HG03139 (cell line): ENCODE measurements at regions not wholly inside any gene's neighbourhood (a gene's known extent, or its start where the extent isn't known, plus 50 kb on each side); places are given as distances from the start of the nearest gene placed in this dataset.

Experiments used
- ATAC-seq: cut with Tn5 transposase; IDR thresholded peaks from one replicate; pipeline ENCODE4 v1.9.1; 2021; ENCODE audit not compliant: unreplicated experiment

DNA sequence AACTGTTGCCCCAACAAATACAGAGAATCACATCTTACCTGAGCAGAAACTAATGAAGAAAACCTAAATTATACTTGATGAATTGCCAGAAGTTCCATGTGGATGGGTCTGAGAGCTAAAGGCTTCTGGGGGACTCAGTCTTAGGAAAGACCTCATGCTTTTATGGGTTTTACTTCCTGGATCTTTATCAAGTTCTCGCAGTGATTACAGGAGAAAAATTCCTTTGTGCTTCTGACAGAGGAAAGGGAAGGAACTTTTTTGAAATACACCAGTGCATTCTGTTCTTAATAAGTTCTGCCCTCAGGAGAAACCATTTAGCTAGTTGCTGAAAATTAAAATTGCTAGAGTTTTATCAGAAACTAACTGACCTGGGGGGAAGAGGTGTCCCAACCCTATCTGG, 203.9 kb upstream of the KITLG start:
- no peak for ATAC-seq

DNA sequence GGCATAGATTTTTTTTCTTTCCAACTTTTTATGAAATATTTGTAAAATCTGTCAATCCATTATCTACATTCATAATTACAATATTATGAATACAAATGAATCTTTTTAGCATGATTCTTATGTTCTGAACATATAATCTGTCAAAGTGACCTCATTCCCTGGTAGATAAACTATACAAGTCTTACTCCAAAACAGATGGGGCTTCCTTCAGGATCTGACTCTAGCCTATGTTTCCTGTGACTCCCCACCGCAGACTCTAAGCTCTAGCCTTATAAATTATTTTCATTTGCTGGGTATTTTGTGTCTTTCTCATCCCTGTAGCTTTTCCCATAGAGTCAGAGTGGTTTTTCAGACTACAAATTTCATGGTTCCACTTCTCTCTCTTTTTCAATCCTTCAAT, 202.1 kb upstream of the KITLG start:
- no peak for ATAC-seq

DNA sequence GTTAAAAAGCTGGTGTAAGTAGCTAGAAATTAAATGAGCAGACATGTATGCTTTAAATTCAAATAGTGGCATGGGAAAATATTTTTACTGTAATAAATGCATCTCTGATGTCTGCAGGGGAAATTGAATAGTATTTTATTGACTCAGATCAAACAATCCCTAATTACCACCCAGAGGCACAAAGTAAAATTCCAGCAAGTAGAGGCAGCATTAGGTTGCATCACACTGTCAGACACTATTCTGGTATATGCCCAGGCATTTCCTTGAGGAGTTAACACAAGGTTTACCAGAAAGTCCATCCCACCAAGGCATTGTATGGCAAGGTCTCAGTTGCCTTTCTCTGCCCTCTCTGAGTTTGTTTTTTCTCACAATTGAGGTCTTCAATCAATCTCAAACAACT, 201.6 kb upstream of the KITLG start:
- no peak for ATAC-seq

DNA sequence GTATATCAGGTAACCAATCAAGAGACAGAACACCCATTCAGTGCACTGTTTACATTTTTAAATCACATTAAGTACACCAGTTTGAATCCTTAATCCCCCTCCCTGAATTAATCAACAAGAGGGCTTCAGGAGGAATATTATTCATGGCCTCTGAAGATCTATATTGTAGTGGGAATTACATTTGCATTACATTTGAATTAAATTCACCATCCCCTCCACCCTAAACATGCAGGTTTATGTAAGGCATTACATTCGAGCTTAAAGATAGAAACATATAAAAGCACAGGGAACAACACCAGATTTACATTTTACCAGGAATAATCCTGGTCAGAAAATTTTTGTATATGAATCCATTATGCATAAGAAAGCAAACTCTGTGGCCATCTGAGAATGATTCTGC, 197.8 kb upstream of the KITLG start:
- ATAC-seq = no peak

DNA sequence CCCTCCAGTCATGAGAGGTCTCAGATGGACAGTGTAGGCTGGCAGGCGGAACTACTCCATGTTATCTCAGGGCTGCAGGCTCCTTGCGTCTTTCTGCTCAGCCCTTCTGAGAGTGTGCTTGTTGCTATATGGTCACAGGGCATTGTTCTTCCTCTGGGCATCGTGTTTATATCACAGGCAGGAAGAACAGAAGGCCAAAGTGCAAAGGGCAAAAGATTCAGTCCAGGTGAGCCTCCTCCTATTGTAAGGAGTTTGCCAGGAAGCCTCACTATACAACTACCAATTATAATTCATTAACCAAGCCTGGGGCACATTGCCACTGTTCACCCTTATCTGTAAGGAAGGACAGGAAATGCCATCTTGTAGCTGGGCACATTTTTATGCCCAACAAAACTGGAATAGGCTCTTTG, 195.5 kb upstream of the KITLG start:
- ATAC-seq = no peak

DNA sequence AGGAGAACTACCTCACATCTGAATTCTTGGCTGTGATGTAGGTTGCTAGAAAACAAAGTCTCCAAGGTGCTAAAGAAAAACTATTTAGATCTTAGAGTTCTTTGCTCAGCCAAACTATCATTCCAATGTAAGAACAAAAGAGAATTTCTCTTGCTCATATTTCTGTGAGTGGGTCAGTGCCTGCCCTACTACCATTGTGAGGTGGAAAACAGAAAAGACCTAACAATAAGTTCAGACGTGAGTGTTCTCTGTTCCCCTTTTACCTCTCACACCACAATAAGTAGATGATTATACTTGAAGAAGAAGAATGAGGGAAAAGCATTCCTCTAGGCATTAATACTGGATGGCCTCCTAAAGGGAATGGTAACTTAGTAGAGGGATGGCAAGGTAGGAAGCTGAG, 187.4 kb upstream of the KITLG start:
- no peak for ATAC-seq

DNA sequence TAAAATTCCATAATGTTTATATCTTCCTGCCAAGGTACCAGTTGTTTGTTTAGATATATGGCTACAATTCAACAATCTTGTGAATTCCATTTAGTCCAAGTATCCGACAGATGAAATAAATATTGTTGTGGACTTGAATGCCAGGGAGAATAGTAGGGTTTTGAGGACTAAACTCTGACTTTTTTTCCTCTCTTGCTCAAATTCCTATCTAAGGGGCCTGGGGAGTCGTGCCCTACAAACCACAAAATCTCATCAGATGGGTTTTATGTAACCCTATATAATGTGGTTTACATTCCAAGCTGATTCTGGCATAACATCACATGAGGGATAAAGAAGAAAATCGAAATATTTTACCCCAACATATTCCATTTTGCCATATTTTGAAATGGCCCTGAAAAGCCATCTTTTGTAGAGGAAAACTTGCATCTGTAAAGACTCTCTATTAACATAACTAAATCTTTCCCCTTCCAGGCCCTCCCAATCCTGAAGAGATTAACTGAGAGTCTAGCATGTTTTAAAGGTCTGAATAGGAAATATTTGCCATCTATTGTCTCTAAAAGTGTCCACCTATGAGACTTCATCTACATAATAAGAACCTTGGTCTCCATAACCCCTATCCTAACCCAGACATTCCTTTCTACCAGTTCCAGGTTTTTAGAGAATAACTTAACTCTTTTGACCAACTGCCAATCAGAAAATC, 184.7 kb upstream of the KITLG start:
- no peak for ATAC-seq

DNA sequence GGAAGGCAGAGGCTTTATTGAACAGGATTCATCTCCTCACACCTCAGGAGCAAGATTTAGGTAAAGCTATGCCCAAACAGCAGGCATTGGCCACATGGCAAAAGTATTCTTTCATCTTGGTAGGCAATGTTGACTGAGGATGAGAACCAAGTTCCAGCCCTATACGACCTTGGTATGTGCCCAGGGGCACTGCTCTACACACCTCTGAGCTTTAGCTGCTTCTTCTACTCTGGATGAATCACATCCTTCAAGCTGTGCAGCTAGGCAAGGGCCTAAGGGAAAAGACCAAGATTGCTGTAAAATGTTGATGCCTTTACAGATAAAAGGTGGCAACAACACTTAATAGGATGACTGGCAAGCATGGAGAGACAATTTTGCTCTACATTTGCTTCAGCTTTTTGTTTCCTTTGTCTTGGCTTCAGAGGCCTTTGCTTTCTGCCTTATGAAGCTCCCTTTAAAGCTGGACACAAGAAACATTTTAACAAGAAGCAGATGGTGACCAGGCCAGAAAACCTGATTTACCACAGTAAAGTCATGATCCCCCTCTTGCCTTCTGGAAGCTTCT, 183.3 kb upstream of the KITLG start:
- ATAC-seq = no peak

DNA sequence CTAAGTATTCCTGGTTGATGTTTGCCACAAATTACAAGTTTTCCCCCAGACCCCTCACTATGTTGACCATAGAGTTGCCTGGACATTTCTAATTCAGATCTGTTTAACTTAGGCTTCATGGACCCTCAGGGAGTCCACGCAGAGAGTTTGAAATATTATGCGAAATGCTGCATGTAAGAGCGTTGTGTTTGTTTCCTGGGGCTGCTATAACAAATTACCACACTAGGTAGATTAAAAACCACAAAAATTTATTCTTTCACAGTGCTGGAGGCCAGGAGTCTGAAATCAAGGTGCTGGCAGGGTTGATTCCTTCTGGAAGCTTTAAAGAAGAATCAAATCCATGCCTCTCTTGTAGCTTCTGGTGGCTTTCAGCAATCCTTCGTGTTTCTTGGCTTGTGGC, 177.9 kb upstream of the KITLG start:
- ATAC-seq = no peak

DNA sequence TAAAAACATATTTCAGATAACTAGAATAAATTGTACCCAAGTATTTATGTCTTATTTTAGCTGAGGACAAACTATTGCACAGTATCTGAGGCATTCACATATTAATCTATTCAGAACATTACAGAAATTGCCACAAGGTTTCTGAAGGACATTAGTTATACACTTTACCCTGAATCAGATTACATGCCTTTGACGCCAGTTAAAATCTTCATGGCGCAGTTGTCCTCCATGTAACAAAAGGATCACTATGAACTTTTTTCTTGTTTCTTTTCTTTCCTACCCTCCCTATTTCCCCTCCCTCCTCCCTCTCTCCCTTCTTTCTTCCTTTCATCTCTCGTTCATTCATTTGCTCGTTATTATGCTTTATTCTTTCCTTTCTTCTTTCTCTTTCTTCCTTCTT, 176.6 kb upstream of the KITLG start:
- ATAC-seq = no peak

DNA sequence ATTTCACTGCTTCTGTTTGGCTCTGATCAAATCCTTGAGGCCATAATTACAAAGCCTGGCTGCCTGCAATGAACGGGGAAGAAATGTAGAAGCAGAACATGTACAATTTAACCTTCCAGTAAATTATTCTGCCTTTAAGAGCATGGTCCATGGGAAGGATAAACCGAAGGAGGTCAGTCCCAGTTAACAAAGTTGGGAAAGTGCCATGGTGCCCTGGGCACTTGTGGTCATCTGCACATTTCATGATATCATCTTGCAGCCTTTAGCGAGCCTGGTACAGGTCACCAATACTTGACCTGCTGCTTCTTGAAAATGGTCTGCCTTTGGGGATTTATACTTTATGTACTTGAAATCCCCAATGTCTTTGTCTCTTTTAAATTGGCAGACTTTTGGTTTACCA, 175.9 kb upstream of the KITLG start:
- ATAC-seq = no peak

DNA sequence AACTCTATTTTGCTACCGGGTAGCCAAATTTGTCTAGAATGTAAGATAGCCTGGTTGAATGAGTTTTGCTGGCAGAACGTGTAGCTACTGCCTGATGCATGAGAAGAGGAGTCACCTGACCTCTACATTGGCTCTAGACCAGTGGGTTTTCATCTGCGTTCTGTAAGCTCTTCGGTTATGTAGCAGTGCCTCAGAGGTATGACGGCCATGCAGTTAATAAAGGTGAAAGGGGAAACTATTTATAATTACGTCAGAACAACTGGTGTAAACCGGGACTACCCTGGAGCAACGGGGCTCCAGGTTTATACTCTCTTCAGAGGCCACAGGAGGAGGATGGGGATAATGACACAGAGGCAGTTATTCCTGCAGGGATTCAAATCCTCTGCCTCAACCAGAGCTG, 173.4 kb upstream of the KITLG start:
- no peak for ATAC-seq

DNA sequence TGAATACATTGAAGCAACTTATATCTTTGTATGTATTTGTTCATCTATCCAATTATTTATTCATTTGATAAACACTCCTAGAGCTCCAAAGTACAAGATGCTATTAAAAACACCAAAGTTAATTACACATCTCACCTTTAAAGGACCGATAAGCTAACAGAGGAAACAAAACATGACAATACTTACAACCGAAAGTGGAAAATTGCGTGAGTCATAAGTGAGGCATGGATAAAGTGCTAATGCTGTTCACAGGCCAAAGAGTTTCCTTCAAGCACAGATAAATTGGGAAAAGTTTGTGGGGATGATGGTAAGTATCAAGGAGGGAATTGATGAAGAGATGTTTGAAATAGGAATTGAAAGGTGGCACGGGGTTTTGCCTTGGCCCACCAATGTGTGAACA, 172.8 kb upstream of the KITLG start:
- no peak for ATAC-seq

DNA sequence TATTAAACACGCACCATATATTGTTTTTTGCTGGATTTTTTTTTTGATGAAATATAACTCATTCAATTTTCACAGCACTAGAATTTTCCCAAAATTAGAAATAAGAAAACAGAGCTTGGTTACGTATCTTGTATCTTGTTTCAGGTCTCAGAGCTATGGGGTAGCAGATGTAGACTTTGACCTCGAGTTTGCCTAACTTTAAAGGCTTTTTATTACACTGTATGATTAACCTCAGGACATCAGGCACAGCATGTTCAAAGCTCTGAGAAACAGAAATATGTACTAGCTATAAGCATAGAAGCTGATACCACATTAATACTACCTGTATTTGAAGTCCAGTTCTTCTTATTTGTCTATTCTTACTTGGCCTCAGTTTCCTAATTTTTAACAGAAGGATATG, 171.9 kb upstream of the KITLG start:
- ATAC-seq = no peak

DNA sequence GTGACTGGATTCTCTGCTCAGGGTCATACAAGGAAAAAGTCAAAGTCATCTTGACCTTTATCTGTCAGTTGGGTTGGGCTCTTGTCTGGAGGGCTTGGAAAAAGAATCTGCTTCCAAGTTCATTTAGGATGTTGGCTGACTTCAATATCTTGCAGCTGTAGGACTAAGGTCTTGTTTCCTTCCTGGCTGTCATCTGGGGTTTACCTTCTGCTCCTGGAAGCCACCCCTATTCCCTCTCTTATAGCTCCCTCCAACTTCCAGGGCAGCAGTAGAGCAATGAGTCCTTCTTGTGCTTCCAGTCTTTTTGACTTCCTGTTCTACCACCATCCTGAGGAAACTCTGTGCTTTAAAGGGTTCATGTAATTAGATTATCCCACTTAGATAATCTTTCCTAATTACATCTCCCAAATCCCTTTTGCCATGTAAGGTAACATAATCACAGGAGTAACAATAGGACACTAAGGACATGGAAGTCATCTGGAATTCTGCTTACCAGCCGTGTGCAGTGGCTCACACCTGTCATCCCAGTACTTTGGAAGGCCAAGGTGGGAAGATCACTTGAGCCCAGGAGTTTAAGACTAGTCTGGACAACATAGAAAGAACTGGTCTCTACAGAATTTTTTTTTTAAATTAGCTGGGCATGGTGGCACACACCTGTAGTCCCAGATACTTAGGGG, 170.7 kb upstream of the KITLG start:
- ATAC-seq = no peak

DNA sequence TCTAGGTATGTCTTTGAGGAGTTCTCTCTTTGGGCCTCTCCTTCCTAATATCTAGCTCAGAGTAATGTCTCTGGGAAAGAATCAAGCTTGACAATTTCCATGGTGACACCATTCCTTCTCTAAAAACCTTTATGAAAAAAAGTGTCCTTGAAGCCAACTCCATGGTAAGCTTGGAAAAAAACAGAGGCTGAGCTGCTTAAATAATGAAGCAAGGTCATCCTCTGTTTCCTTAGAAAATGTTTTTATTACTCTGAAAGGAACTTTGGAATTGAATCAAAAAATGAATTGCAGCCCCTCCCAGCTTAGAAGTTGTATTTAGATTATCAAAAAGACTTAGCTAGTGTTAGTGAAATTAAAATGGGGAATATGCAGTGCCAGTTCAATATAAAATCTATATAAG, 166.1 kb upstream of the KITLG start:
- ATAC-seq = no peak

DNA sequence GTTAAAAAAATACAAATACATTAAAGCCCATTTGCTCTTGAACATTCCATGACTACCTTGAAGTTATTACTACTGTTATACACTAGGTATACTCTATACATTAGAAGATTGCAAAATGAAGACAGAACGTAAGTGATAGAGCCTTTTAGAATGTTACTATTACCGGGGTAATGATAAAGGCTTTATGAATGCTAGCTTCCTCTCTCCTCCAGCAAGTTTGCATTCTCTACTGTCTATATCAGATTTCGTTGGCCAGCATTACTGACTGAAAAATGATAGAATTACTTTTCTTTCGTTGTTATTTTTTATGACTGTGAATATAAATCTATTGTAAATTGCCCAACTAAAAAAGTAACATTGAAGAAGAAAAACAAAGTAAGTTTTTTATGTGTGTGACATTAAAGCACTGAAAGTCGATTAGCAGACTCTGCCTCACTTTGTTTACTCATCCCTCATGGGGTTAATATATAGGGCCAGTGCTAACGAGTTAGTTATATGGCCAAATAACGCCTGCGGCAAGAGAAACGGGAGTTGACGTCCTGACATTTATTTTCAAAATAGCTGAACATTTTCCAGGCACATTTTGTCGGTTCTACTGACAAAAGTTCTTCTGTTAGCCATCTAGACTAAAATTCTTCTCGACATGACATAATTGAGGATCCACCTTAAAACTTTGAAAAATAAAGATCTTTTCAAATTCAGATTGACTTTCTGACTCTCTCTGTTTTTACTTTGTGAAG, 163.8 kb upstream of the KITLG start:
- no peak for ATAC-seq

DNA sequence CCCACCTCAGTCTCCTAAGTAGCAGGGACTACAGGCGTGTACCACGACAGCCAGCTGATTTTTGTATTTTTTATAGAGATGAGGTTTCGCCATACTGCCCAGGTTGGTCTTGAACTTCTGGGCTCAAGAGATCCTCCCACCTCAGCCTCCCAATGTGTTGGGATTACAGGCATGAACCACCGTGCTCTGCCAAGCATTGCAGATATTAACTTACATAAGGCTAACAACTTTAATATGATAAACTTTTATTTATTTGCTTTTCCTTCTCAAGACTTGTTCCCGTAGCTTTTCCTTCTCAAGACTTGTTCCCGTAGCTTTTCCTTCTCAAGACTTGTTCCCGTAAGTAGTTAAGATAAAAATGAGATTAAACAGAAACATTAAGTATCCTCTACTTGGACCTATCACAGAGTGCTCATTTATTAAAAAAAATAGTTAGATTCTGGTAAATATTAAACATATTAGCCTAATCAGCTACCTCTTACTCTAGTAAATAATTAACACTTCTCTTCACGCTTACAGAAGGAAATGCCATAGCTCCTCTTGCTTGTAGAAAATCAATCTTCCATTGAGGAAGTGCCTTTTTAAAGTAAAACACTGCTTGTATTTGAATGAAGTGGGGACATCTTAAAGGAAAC, 157.7 kb upstream of the KITLG start:
- ATAC-seq = no peak

DNA sequence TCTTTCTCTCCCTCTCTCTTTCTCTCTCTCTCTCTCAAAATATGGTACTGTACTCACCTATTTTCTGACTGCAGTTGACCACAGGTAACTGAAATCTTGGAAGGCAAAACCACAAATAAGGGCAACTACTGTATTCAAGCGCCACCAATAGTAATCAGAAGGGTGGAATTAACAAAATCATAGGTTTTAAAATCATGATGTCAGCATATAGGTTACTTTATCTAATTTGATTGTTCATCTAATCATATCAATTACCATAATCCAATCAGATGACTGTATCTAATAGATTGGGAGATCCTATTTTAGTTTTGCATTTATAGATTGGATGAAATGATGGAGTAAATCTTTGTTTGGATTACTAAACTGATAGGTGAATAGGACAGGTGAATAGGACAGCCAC, 155.8 kb upstream of the KITLG start:
- ATAC-seq = no peak

DNA sequence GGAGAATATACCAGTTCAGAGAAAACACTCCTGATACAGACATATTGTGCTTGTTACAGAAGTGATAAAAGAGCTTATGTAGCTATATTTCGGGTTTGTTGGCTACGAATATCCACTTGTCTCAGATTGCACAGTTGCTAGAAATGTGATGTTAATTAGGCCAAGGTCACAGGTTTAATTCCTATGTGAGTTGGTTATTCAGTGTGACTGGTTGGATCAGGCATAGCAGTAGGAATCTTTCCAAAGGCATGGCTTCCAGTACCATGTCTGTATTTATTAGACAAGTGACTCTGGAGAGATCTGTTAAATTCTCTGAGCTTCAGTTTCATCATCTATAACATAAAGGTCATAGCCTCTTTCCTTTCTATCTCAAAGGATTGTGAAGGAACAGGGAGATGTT, 152.7 kb upstream of the KITLG start:
- ATAC-seq = no peak

DNA sequence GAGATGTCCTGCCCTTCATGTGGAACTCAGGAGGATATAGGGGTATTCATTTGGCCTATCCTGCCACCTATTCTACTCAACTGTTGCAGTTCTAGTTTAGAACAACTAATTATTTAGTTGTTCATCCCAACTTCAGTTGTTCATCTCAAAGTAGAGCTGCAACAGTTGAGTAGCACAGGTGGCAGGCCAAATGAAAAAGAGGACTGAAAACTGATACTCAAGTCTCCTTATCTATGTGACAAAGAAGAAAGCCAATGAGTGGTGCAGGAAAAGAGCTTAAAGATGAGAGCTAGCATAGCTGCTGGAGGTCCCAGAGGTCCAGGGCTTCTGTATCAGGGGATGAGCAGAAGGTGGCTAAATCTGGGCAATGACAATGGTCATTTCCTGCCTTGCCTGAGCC, 148.9 kb upstream of the KITLG start:
- no peak for ATAC-seq
